ENCODE measurements at regions not wholly inside any gene's neighbourhood (a gene's known extent, or its start where the extent isn't known, plus 50 kb on each side); places are given as distances from the start of the nearest gene placed in this dataset.

DNA sequence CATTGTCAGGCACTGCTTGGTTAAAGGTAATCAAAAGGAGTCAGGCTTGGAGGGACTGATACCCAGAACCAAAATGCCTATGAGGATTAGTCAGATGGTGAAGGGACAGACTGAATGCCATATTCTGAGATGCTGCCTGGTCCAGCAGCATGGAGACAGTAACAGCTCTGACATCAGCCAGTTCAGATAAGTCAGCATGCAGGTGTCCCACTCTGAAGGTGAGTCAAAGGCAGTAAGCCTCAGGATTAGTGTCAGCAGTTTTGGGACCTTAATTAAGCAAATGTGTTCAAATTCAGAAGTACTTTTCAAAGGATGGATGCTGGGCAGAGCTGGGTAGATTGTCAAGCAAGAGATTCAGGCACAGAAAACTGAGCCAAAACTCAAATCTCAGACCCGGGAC, 198.4 kb downstream of the RPS12 start:
- Histone ChIP-seq H3K27ac (no peak overlapping the region), H3K4me1 (replicated peaks in 1 of 2) (no peaks in the 10 kb centered on the region), H3K27me3 (no peaks in the 10 kb centered on the region), H3K4me3 (no peak overlapping the region), H3K9me3 (replicated peaks in 1 of 3) (no peaks in the 10 kb centered on the region), H3K36me3 (replicated peaks in 1 of 2) (no peaks in the 10 kb centered on the region)
- intact Hi-C loops (cut with DNase I), result no loop called here
- 61 to 69% (median 62%) methylated on average over 1 of the region's 1 CpG for WGBS, 4 donors
- no peak for TF ChIP-seq POLR2A (IDR thresholded peaks at IDR 0.05)
- TF ChIP-seq, protein P1, sequence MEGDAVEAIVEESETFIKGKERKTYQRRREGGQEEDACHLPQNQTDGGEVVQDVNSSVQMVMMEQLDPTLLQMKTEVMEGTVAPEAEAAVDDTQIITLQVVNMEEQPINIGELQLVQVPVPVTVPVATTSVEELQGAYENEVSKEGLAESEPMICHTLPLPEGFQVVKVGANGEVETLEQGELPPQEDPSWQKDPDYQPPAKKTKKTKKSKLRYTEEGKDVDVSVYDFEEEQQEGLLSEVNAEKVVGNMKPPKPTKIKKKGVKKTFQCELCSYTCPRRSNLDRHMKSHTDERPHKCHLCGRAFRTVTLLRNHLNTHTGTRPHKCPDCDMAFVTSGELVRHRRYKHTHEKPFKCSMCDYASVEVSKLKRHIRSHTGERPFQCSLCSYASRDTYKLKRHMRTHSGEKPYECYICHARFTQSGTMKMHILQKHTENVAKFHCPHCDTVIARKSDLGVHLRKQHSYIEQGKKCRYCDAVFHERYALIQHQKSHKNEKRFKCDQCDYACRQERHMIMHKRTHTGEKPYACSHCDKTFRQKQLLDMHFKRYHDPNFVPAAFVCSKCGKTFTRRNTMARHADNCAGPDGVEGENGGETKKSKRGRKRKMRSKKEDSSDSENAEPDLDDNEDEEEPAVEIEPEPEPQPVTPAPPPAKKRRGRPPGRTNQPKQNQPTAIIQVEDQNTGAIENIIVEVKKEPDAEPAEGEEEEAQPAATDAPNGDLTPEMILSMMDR (IDR thresholded peaks at IDR 0.05), result no peak
- no peak for DNase-seq

GRCh38 chr6:133016631-133017030, 202.3 kb downstream of the RPS12 start:
- intact Hi-C loops (cut with DNase I), result no loop called here
- WGBS, 4 donors, result 73 to 83% (median 80%) methylated on average over 5 of the region's 5 CpGs
- TF ChIP-seq, protein P1 (IDR thresholded peaks at IDR 0.05), result no peak
- TF ChIP-seq POLR2A (IDR thresholded peaks at IDR 0.05), result no peak
- no peak for DNase-seq
- Histone ChIP-seq H3K27ac (no peak overlapping the region), H3K4me3 (no peak overlapping the region), H3K36me3 (replicated peaks in 1 of 2) (no peaks in the 10 kb centered on the region), H3K4me1 (replicated peaks in 1 of 2) (no peaks in the 10 kb centered on the region), H3K9me3 (replicated peaks in 1 of 3) (peaks cover 0 to 4% (median 0%) of the 10 kb centered on the region in 3 donors), H3K27me3 (no peaks in the 10 kb centered on the region)

- Histone ChIP-seq H3K4me1 (replicated peaks in 1 of 2) (no peaks in the 10 kb centered on the region), H3K36me3 (replicated peaks in 1 of 2) (no peaks in the 10 kb centered on the region), H3K27ac (no peak overlapping the region), H3K9me3 (replicated peaks in 1 of 3) (peaks cover 0 to 4% (median 0%) of the 10 kb centered on the region in 3 donors), H3K4me3 (no peak overlapping the region), H3K27me3 (no peaks in the 10 kb centered on the region)
- WGBS, 4 donors, result 61 to 71% (median 69%) methylated on average over 5 of the region's 5 CpGs
- TF ChIP-seq POLR2A (IDR thresholded peaks at IDR 0.05), result no peak
- TF ChIP-seq, protein P1 (IDR thresholded peaks at IDR 0.05), result no peak
- no peak for DNase-seq
- intact Hi-C loops (cut with DNase I), result no loop called here
Measured at GRCh38 chr6:133017581-133017980, 203.2 kb downstream of the RPS12 start.

DNA sequence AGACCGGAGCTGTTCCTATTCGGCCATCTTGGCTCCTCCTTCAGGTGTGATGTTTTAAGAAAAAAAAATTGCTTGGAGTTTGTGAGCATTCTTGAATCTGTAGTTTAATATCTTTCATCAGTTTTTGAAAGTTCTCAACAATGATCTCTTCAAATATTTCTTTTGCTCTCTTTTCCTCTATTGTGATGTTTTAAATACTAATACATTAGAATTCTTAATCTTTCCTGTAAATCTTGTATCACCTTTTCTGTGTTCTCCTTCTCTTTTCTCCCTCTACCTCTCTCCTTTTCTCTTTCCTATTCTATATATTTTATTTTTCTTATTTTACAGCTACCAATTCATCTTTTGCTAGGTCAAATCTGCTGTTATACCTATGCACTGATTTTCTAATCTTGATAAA, 212.3 kb downstream of the RPS12 start:
- intact Hi-C loops (cut with DNase I), result no loop called here
- no peak for DNase-seq
- H3K9me3 ChIP-seq (replicated peaks in 1 of 3), result peaks cover 0 to 8% (median 0%) of the 10 kb centered on the region in 3 donors
- no peak overlapping the region for H3K4me3 ChIP-seq
- H3K27ac ChIP-seq, result no peak overlapping the region
- WGBS, 4 donors, result 91 to 100% methylated on average over 2 of the region's 2 CpGs; no CpG with 5 or more reads in 2 of the 4 donors
- no peaks in the 10 kb centered on the region for H3K27me3 ChIP-seq
- H3K36me3 ChIP-seq (replicated peaks in 1 of 2), result no peaks in the 10 kb centered on the region
- no peak for TF ChIP-seq POLR2A (IDR thresholded peaks at IDR 0.05)
- TF ChIP-seq, protein P1 (IDR thresholded peaks at IDR 0.05), result no peak
- H3K4me1 ChIP-seq (replicated peaks in 1 of 2), result no peaks in the 10 kb centered on the region
